LoVo (cell line): ENCODE measurements at regions not wholly inside any gene's neighbourhood (a gene's known extent, or its start where the extent isn't known, plus 50 kb on each side); places are given as distances from the start of the nearest gene placed in this dataset.

Source experiments
- DNase-seq: peaks from one replicate; pipeline ENCODE4 v3.0.0-alpha.2; 2016; ENCODE audit warnings: low spot score

GRCh38 chr19:31664096-31664495 is 314.9 kb upstream of the TSHZ3 start:
- no peak for DNase-seq

DNA sequence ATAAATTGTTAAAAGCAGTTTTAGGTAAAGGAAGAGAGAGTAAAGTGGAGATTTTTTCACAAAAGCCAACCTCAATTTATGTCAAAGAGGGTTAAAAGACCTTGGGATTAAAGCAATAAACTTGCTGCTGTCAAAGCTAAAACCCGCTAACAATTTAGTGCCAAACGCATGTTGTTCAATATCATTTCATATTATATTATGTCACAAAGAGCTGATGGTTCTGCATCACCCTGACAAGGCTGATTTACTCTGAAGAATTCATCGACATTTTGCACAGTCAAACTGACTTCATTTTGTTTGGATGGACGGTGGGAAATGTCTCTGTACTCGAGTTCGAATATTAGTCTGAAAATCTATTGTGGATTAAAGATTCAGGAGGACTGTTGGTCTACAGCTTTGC is 315.8 kb upstream of the TSHZ3 start:
- no peak for DNase-seq

DNA sequence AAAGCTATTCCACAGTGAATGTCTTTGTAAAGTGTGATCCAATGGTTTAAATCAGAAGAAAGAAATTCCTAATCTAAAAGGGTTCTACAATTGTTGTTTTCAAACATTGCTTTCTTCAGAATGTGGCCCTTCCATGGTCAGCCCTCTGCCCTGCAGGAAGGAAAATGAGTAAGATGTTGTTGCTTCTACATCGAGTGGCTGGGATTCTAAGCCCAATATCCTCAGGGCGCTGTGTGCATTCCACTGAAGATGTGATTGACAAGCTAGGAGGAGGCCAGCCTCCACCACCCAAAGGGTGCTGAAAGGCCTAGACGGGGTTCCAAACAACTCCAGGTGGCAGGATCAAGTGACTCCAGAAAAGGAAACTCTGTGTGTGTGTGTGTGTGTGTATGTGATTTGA is 316.9 kb upstream of the TSHZ3 start:
- no peak for DNase-seq

- no peak for DNase-seq
Measured at GRCh38 chr19:31667106-31667505, 317.9 kb upstream of the TSHZ3 start.

DNA sequence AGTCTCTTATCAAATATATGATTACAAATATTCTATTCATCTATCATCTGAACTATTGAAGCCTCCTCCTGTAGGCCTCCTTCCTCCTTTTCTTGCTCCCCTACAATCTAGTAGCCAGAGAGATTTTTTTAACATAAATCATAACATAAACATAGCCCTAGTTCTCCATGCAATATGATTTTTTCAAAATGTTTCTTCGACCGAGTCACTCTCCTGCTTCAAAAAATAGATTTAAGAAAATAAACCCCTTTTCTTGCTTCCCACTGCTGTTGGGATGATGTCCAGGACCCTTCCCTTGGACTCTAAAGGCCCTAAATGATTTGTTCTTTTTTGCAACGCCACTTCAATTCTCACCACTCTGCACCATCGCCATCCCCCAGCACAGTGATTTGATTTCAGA is 319.7 kb upstream of the TSHZ3 start:
- no peak for DNase-seq

DNA sequence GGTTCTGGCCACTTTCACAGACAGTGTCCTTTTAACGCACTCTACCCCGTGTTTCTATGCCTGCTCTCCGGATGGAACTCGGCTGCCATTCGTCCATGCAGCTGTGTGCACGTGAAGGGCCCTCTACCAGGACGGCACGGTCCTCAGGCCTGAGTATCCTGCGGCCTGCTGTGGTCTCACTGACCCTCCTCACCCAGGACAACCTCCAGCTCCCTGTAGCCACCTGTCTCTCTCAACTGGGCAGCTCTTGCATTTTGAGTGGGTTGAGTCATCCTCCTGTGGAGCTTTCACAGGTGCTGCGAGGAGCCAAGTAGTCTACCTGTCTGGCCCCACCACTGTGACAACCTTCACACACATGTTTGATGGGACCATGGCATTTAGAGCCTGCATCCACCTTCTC is 321.7 kb upstream of the TSHZ3 start:
- no peak for DNase-seq

GRCh38 chr19:31671411-31672035 is 322.3 kb upstream of the TSHZ3 start:
- no peak for DNase-seq

DNA sequence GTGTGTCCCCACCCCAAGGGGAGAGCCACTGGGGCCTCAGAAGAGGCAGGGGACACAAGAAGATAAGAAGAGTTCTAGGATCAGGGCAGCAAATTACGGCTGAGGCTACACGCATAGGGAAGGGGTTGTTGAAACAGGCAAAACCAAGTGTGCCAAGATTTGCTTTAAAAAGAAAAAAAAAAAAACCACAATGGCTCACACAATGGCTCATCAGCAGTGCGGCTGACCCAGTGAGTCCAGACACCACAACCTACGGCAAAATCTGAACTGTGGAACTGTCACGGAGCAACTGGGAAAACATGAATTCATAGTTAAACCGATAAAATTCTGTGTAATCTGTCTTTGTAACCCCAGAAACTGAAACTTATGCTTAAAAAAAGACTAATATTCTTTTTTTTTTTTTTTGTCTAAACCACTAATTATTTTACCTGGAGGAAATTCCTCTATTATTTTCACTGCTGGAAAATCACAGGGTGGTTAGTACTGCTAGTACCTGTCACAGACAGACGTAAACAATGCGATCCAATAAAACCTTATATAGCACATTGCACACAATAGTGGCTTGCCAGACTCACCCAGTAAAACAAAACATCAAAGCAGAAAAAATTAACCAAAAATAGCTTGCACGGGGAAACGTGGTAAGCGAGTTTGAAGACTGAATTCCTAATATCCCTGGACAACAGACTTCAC is 325.4 kb upstream of the TSHZ3 start:
- no peak for DNase-seq

GRCh38 chr19:31675193-31675913 is 326.1 kb upstream of the TSHZ3 start:
- DNase-seq: no peak

DNA sequence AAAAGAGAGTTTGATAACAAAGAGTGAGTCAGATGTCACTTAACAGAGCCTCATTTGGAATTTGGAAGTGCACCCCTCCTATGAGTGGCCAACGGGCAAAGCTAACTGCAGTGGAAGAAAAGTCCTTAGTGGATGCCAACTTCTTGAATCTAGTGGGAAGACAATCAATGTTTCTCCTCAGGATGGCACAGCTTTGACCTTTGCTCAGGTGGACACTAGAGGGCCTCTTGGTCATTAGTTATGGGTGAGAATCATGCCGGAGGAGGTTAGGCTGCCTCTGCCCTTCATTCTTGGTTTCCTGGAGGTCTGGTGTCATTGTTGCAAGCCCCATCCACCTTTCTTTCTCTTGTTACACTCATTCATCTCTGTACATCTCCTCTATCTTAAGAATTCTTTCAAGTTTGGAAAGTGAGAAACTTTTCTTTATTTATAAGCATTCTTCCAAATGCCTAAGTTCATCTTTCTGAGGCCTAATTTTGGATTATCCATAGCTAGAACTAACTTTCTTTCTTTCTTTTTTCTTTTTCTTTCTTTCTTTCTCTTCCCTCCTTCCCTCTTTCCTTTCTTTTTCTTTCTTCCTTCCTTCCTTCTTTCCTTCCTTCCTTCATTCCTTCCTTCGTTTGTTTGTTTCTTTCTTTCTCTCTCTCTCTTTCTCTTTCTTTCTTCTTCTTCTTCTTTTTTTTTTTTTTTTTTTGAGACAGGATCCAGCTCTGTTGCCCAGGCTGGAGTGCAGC is 327.2 kb upstream of the TSHZ3 start:
- DNase-seq: no peak

DNA sequence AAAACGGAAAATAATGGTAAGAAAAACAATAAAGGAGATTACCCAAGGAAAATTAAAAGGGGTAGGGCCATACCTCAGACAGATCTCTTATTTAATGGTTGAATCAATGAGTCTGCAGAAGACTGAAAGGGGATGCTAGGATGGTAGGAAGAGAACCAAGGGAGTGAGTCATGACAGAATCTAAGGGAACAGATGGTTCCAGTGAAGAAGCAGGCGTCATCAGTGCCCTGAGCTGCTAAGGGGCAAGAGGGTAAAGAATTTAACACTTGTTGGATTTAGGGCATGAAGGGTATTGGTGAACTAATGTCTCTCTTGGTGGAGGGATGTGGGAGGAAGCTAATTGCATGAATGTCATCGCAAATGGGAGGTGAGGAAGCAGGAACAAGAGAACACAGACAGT is 329.2 kb upstream of the TSHZ3 start:
- DNase-seq: no peak

DNA sequence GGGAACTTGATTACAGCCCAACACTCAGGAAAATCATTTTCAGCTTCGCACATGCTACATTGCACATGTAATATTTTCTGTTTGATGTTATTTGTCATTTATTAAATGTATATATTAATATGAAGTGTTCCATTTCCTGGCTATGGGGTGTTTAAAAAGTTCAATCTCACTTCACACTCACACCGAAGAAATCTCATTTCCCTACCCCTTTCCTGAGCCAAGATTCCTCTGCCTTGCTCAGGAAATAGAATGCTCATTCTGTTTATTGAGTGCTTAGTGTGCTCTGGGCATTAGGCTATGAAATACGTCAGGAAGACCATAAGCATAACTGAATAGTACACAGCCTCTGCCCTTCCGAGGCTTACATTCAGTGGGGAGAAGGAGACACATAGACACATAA is 331.9 kb upstream of the TSHZ3 start:
- DNase-seq: no peak

DNA sequence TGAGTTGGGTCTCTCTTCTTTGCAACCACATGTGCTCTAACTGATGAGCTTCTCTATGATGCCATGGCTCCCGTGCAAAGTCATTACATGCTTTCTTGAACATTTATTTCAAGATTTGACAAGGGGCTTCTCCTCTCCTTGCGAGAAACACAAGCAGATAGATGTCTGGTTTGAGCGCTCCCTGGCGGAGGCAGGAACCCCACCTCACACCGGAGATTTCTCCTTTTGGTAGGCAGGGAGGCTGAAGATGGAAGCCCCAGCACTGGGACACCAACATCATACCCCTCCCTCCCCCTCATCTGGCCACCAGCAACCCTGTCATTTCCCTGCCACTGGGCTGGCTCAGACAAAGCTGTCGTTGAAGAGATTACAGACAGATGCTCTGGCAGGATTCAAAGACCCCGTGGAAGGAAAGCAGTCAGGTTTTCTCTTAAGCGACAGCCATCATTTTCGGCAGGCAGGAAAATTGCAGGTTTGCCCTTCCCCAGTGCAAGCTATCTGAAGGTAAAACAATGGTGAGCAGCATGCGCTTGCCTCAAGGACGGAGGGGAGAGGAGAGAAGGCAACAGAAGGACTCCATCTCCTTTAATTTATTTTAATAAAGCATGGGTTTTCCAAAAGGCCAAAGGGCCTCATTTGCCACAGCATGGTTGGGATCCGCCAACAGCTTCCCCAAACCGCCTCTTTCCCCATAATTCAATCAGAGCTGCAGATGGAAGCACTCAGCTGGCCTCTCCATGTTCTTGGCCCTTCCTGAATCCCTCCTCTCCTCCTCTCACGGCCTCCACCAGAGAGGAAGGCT is 344.1 kb upstream of the TSHZ3 start:
- DNase-seq: no peak

DNA sequence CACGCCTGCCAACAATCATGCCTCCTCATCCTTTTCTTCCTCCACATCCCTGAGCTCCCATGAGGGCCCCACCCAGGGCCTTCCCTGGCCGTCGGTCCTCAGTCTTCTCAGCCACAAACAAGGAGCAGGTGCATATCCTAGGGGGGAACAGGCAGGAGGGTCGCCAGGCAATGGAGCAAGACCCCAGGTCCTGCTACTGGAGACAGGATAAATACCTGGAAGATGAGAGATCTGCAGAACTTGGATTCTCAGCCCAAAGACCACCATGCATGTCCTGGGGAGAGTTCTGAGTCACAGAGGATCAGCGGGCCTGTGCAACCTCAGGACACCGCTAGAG is 344.7 kb upstream of the TSHZ3 start:
- DNase-seq: no peak

DNA sequence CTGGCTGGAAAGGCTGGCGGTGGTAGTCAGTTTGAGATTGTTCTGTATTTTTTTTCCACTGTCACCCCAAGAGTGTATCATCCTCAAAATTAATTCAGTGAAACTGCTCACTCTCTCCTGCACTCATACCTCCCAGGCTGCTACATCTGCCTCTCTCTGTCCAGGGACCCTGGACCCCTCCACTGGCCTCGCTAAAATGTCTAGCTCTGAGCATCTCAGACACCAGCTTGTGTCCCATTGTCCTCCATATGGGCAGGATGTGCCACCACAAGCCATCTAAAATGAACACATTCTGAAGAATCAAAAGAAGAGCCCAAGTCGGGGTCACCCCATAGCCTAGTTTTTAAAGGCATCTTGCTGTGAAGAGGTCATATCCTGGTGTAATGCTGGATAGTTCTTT is 345.5 kb upstream of the TSHZ3 start:
- DNase-seq: no peak

- DNase-seq: no peak
Measured at GRCh38 chr19:31699421-31699820, 350.2 kb upstream of the TSHZ3 start.

GRCh38 chr19:31701146-31701545 is 351.9 kb upstream of the TSHZ3 start:
- no peak for DNase-seq

GRCh38 chr19:31705656-31706055 is 356.4 kb upstream of the TSHZ3 start:
- DNase-seq: no peak

- no peak for DNase-seq
Measured at GRCh38 chr19:31706131-31706530, 356.9 kb upstream of the TSHZ3 start.

GRCh38 chr19:31706691-31707620 is 357.7 kb upstream of the TSHZ3 start:
- no peak for DNase-seq

GRCh38 chr19:31708520-31708919 is 359.3 kb upstream of the TSHZ3 start:
- DNase-seq: no peak
